CD8-positive, alpha-beta memory T cell (primary cell): ENCODE measurements at regions not wholly inside any gene's neighbourhood (a gene's known extent, or its start where the extent isn't known, plus 50 kb on each side); places are given as distances from the start of the nearest gene placed in this dataset.

Experiments used
- CTCF ChIA-PET: fragments of 350-600 bp; sonication (Branson Sonifier 250); formaldehyde crosslinking; loops from one replicate; lab custom pipeline; 2021; ENCODE audit warnings: antibody characterized with exemption; lab: Charles Lee
- POLR2A ChIA-PET: fragments of 350-600 bp; sonication (Branson Sonifier 250); formaldehyde crosslinking; loops from one replicate; lab custom pipeline; 2021; ENCODE audit warnings: antibody characterized with exemption; lab: Charles Lee
- DNase-seq, 5 donors: peaks; one replicate each; pipeline versions ENCODE4 v3.0.0 to v3.0.0-alpha.2; 2020 to 2022; ENCODE audit warnings: mixed read lengths in 1 of 5
- H3K27ac ChIP-seq: one replicate; pipeline ENCODE4 v1.7.0; 2013; ENCODE audit warnings: low read depth, mild to moderate bottlenecking, low read length, moderate library complexity
- H3K27me3 ChIP-seq: 2 replicates; pipeline ENCODE4 v1.7.0; 2013; ENCODE audit warnings: low read length, mild to moderate bottlenecking; ENCODE audit not compliant: insufficient read depth, poor library complexity, severe bottlenecking
- H3K36me3 ChIP-seq: 2 replicates; pipeline ENCODE4 v1.7.0; 2013; ENCODE audit warnings: mild to moderate bottlenecking, low read length, moderate library complexity; ENCODE audit not compliant: insufficient read depth
- H3K4me1 ChIP-seq: 2 replicates; pipeline ENCODE4 v1.7.0; 2013; ENCODE audit warnings: mild to moderate bottlenecking, low read length, moderate library complexity; ENCODE audit not compliant: insufficient read depth
- H3K4me3 ChIP-seq: 2 replicates; pipeline ENCODE4 v1.7.0; 2013; ENCODE audit warnings: mild to moderate bottlenecking, low read length
- H3K9me3 ChIP-seq: 2 replicates; pipeline ENCODE4 v1.7.0; 2013; ENCODE audit warnings: mild to moderate bottlenecking, low read length
- H3K27ac Mint-ChIP-seq, 8 donors: one replicate each; pipeline ENCODE4 v1.8.0; 2020 to 2021; ENCODE audit warnings: mixed read lengths in 8 of 8, mild to moderate bottlenecking in 6 of 8, inconsistent platforms in 3 of 8, moderate library complexity in 3 of 8
- H3K27me3 Mint-ChIP-seq, 2 donors: one replicate each; pipeline ENCODE4 v1.8.0; 2020 to 2021; ENCODE audit warnings: mixed read lengths in 2 of 2, mild to moderate bottlenecking in 1 of 2, moderate library complexity in 1 of 2
- H3K36me3 Mint-ChIP-seq, 3 donors: one replicate each; pipeline ENCODE4 v1.8.0; 2020 to 2021; ENCODE audit warnings: mixed read lengths in 3 of 3, inconsistent platforms in 1 of 3, mild to moderate bottlenecking in 1 of 3
- H3K4me1 Mint-ChIP-seq, 3 donors: one replicate each; pipeline ENCODE4 v1.8.0; 2020 to 2021; ENCODE audit warnings: mixed read lengths in 3 of 3, inconsistent platforms in 1 of 3, mild to moderate bottlenecking in 1 of 3
- H3K4me3 Mint-ChIP-seq, 7 donors: one replicate each; pipeline ENCODE4 v1.8.0; 2020 to 2021; ENCODE audit warnings: mixed read lengths in 7 of 7, mild to moderate bottlenecking in 6 of 7, moderate library complexity in 4 of 7, inconsistent platforms in 2 of 7
- H3K9me3 Mint-ChIP-seq, 5 donors: one replicate each; pipeline ENCODE4 v1.8.0; 2020 to 2022; ENCODE audit warnings: mixed read lengths in 5 of 5, mild to moderate bottlenecking in 3 of 5, moderate library complexity in 2 of 5, inconsistent platforms in 1 of 5

DNA sequence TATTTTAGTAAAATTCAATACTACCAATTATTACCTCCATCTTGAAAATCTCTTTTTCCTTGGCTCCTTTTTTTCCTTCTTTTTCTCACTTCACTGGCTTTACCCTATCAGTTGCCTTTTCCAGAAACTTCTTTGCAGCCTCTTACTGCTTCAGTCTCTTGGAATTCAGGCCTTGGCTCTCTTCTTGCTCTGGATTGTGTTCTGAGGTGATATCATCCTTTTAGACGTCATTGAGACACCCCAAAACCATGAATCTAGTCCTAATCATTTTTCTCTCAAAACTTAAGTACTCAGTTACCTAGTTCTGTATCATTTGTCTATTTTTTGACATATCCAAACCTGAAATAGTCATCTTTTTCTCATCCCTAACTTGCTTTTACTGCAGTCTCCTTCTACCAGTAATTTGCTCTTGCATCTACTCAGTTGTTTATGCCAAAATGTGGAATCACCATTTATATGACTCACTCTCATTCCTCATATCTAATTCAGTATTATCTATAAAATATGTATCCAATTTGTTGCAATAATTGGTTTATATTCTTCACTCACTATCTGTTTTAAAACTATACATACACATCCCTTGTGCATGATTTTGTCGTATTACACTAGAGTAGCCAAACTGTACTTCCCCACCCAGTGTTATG, 703.2 kb upstream of the CCDC54 start:
- H3K4me1 Mint-ChIP-seq, result no peaks in the 10 kb centered on the region
- no peak overlapping the region for H3K4me3 Mint-ChIP-seq

DNA sequence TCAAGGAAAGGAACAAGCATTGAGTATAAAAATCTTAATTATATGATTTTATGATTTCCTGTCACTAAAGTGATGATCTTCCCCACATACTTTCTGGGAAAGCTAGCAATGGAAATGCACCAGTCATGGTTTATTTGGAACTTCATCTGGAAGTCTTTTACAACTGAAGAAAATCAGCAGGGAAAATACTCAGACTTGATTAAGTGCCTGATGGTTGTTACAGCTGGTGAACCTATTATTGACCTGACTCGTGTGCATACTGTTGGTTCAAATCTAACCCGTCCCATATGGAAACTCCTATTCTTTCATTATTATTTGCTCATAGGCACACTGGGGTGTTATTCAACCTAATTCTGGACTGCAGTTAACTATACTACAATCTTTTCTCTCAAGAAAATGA, 701.8 kb upstream of the CCDC54 start:
- no peaks in the 10 kb centered on the region for H3K9me3 Mint-ChIP-seq
- DNase-seq, result no peak
- H3K4me3 Mint-ChIP-seq, result no peak overlapping the region
- no peaks in the 10 kb centered on the region for H3K4me1 Mint-ChIP-seq
- no peaks in the 10 kb centered on the region for H3K4me1 ChIP-seq
- no peaks in the 10 kb centered on the region for H3K9me3 ChIP-seq
- no peak overlapping the region for H3K27ac ChIP-seq
- no peaks in the 10 kb centered on the region for H3K36me3 Mint-ChIP-seq
- ChIA-PET CTCF (no interaction called here), POLR2A (no interaction called here)
- no peaks in the 10 kb centered on the region for H3K27me3 ChIP-seq
- H3K4me3 ChIP-seq, result no peak overlapping the region
- H3K27me3 Mint-ChIP-seq, result peaks cover 9 to 10% of the 10 kb centered on the region in 2 donors
- no peak overlapping the region for H3K27ac Mint-ChIP-seq
- no peaks in the 10 kb centered on the region for H3K36me3 ChIP-seq

More for the DNA sequence above, 703.2 kb upstream of the CCDC54 start:
- no peaks in the 10 kb centered on the region for H3K4me1 ChIP-seq
- H3K36me3 ChIP-seq, result no peaks in the 10 kb centered on the region
- POLR2A ChIA-PET, result no interaction called here
- H3K27ac ChIP-seq, result no peak overlapping the region
- Mint-ChIP-seq H3K9me3 (no peaks in the 10 kb centered on the region), H3K27ac (no peak overlapping the region), H3K36me3 (no peaks in the 10 kb centered on the region), H3K27me3 (peaks cover 2 to 4% of the 10 kb centered on the region in 2 donors)
- CTCF ChIA-PET, result no interaction called here
- H3K9me3 ChIP-seq, result no peaks in the 10 kb centered on the region
- no peaks in the 10 kb centered on the region for H3K27me3 ChIP-seq
- no peak for DNase-seq
- no peak overlapping the region for H3K4me3 ChIP-seq

GRCh38 chr3:106678657-106679390, 698.4 kb upstream of the CCDC54 start:
- no peak for DNase-seq
- Mint-ChIP-seq H3K4me3 (no peak overlapping the region), H3K27ac (no peak overlapping the region), H3K27me3 (peaks cover 12 to 24% of the 10 kb centered on the region in 2 donors), H3K4me1 (no peaks in the 10 kb centered on the region), H3K36me3 (no peaks in the 10 kb centered on the region), H3K9me3 (no peaks in the 10 kb centered on the region)
- no peaks in the 10 kb centered on the region for H3K4me1 ChIP-seq
- no peaks in the 10 kb centered on the region for H3K36me3 ChIP-seq
- H3K27me3 ChIP-seq, result no peaks in the 10 kb centered on the region
- H3K4me3 ChIP-seq, result no peak overlapping the region
- CTCF ChIA-PET, result no interaction called here
- H3K9me3 ChIP-seq, result no peaks in the 10 kb centered on the region
- no peak overlapping the region for H3K27ac ChIP-seq
- POLR2A ChIA-PET, result no interaction called here

GRCh38 chr3:106683953-106684620, 693.2 kb upstream of the CCDC54 start:
- Mint-ChIP-seq H3K9me3 (no peaks in the 10 kb centered on the region), H3K4me1 (no peaks in the 10 kb centered on the region), H3K27me3 (peaks cover 9 to 23% of the 10 kb centered on the region in 2 donors), H3K27ac (no peak overlapping the region), H3K4me3 (no peak overlapping the region), H3K36me3 (no peaks in the 10 kb centered on the region)
- DNase-seq, result no peak
- Histone ChIP-seq H3K9me3 (no peaks in the 10 kb centered on the region), H3K27ac (no peak overlapping the region), H3K27me3 (no peaks in the 10 kb centered on the region), H3K4me3 (no peak overlapping the region), H3K36me3 (no peaks in the 10 kb centered on the region), H3K4me1 (no peaks in the 10 kb centered on the region)
- ChIA-PET CTCF (no interaction called here), POLR2A (no interaction called here)

GRCh38 chr3:106685745-106686144, 691.5 kb upstream of the CCDC54 start:
- POLR2A ChIA-PET, result no interaction called here
- H3K27me3 Mint-ChIP-seq, result peaks cover 4 to 13% of the 10 kb centered on the region in 2 donors

DNA sequence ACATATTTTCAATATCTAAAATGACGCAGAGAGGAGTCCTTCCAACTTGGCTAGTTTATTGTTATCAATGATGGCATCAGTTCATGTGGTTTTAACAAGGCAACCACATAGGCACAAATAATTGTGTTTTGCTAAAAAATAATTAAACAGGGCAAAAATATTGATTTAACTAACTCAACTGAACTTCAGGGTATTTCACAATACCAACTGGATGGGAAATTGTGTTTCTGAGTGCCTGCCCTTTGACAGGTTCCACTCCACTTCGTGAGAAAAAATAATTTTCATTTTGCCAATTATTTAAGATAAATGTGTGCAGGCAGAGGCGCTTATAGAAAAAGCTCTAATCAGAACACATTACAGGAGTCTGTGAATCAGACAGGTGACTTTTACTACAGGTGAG, 689.3 kb upstream of the CCDC54 start:
- Histone ChIP-seq H3K9me3 (no peaks in the 10 kb centered on the region), H3K36me3 (no peaks in the 10 kb centered on the region), H3K27me3 (no peaks in the 10 kb centered on the region), H3K27ac (no peak overlapping the region), H3K4me3 (no peak overlapping the region), H3K4me1 (no peaks in the 10 kb centered on the region)
- POLR2A ChIA-PET, result no interaction called here
- no peak for DNase-seq
- H3K27ac Mint-ChIP-seq, result no peak overlapping the region
- no peaks in the 10 kb centered on the region for H3K9me3 Mint-ChIP-seq
- CTCF ChIA-PET, result interaction anchor here (1.0 kb wide), 1 partner anchor 12 kb away, joined by 3 read pairs; no protein-coding TSS in a partner anchor
- H3K27me3 Mint-ChIP-seq, result peaks cover 4 to 8% of the 10 kb centered on the region in 2 donors
- no peaks in the 10 kb centered on the region for H3K4me1 Mint-ChIP-seq
- H3K36me3 Mint-ChIP-seq, result no peaks in the 10 kb centered on the region
- H3K4me3 Mint-ChIP-seq, result no peak overlapping the region

More at GRCh38 chr3:106685745-106686144, 691.5 kb upstream of the CCDC54 start:
- Mint-ChIP-seq H3K36me3 (no peaks in the 10 kb centered on the region), H3K4me3 (no peak overlapping the region), H3K9me3 (no peaks in the 10 kb centered on the region), H3K4me1 (no peaks in the 10 kb centered on the region), H3K27ac (no peak overlapping the region)
- H3K4me3 ChIP-seq, result no peak overlapping the region
- no peaks in the 10 kb centered on the region for H3K27me3 ChIP-seq
- no peaks in the 10 kb centered on the region for H3K9me3 ChIP-seq
- no peaks in the 10 kb centered on the region for H3K36me3 ChIP-seq
- no peaks in the 10 kb centered on the region for H3K4me1 ChIP-seq
- no peak overlapping the region for H3K27ac ChIP-seq
- DNase-seq, result no peak
- CTCF ChIA-PET, result no interaction called here

GRCh38 chr3:106688464-106688863, 688.8 kb upstream of the CCDC54 start:
- Histone ChIP-seq H3K4me3 (no peak overlapping the region), H3K27ac (no peak overlapping the region), H3K36me3 (no peaks in the 10 kb centered on the region), H3K9me3 (no peaks in the 10 kb centered on the region), H3K4me1 (no peaks in the 10 kb centered on the region), H3K27me3 (no peaks in the 10 kb centered on the region)
- Mint-ChIP-seq H3K27me3 (peaks cover 1 to 5% of the 10 kb centered on the region in 2 donors), H3K4me3 (no peak overlapping the region), H3K27ac (no peak overlapping the region), H3K9me3 (no peaks in the 10 kb centered on the region), H3K4me1 (no peaks in the 10 kb centered on the region), H3K36me3 (no peaks in the 10 kb centered on the region)
- ChIA-PET POLR2A (no interaction called here), CTCF (interaction anchor here (1.0 kb wide), 1 partner anchor 12 kb away, joined by 3 read pairs; no protein-coding TSS in a partner anchor)
- no peak for DNase-seq

DNA sequence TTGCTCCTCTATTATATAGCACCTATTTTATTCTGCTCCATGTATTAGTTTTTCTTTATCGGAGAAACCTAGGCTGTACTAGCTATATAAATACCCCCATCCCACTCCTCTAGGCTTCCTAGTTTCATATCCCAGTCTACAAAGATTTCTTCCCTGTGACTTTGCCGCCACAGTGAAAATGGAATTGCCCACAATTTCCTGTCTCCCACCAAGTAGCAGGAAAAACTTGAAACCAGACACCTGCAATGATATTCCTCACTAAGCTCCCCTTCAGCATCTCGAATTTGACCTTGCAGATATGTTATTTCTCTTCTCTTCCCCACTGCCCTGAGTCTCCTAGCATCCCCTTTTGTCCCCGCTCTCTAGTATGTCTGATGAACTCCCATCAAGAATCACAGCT, 685.8 kb upstream of the CCDC54 start:
- CTCF ChIA-PET, result no interaction called here
- no peak overlapping the region for H3K4me3 ChIP-seq
- H3K4me3 Mint-ChIP-seq, result no peak overlapping the region
- H3K36me3 ChIP-seq, result no peaks in the 10 kb centered on the region
- H3K4me1 Mint-ChIP-seq, result no peaks in the 10 kb centered on the region
- no peaks in the 10 kb centered on the region for H3K27me3 Mint-ChIP-seq
- no peak for DNase-seq
- no peaks in the 10 kb centered on the region for H3K9me3 Mint-ChIP-seq
- POLR2A ChIA-PET, result no interaction called here
- no peaks in the 10 kb centered on the region for H3K9me3 ChIP-seq
- no peaks in the 10 kb centered on the region for H3K4me1 ChIP-seq
- H3K36me3 Mint-ChIP-seq, result no peaks in the 10 kb centered on the region
- no peaks in the 10 kb centered on the region for H3K27me3 ChIP-seq
- no peak overlapping the region for H3K27ac ChIP-seq
- H3K27ac Mint-ChIP-seq, result no peak overlapping the region
